LNCaP clone FGC (cell line): ENCODE measurements at regions not wholly inside any gene's neighbourhood (a gene's known extent, or its start where the extent isn't known, plus 50 kb on each side); places are given as distances from the start of the nearest gene placed in this dataset.

Experiments used
- DNase-seq: peaks from one replicate; pipeline ENCODE4 v3.0.0-alpha.2; 2011; ENCODE audit warnings: low read depth
- H3K4me3 ChIP-seq: 2 replicates; pipeline ENCODE4 v1.5.1; 2011; ENCODE audit warnings: mild to moderate bottlenecking, low read depth, low read length, control low read depth
- CTCF ChIP-seq: IDR thresholded peaks from 2 replicates; pipeline ENCODE4 v1.5.1; 2012; ENCODE audit warnings: mild to moderate bottlenecking; ENCODE audit not compliant: control insufficient read depth, insufficient read depth; ENCODE audit errors: extremely low read depth

- H3K4me3 ChIP-seq, result no peak overlapping the region
- DNase-seq, result no peak
- TF ChIP-seq CTCF, result no peak
These were observed 125.0 kb upstream of the FUT8 start for GRCh38 chr14:65287264-65288131.

- no peak overlapping the region for H3K4me3 ChIP-seq
- no peak for TF ChIP-seq CTCF
- no peak for DNase-seq
These were observed 121.7 kb upstream of the FUT8 start for GRCh38 chr14:65290830-65291229.

- no peak for TF ChIP-seq CTCF
- no peak overlapping the region for H3K4me3 ChIP-seq
- DNase-seq, result no peak
These were observed 121.0 kb upstream of the FUT8 start for GRCh38 chr14:65291531-65291930.

GRCh38 chr14:65294816-65295215 is 117.7 kb upstream of the FUT8 start:
- DNase-seq, result no peak
- no peak overlapping the region for H3K4me3 ChIP-seq
- TF ChIP-seq CTCF, result no peak

- no peak for DNase-seq
- no peak for TF ChIP-seq CTCF
- H3K4me3 ChIP-seq, result no peak overlapping the region
These were observed 116.1 kb upstream of the FUT8 start for GRCh38 chr14:65296402-65296801.

- TF ChIP-seq CTCF, result no peak
- no peak for DNase-seq
- H3K4me3 ChIP-seq, result no peak overlapping the region
These were observed 115.7 kb upstream of the FUT8 start for GRCh38 chr14:65296876-65297275.

GRCh38 chr14:65297744-65298143 is 114.8 kb upstream of the FUT8 start:
- DNase-seq, result no peak
- no peak for TF ChIP-seq CTCF
- no peak overlapping the region for H3K4me3 ChIP-seq
